Fibroblast of villous mesenchyme (primary cell): ENCODE measurements at regions not wholly inside any gene's neighbourhood (a gene's known extent, or its start where the extent isn't known, plus 50 kb on each side); places are given as distances from the start of the nearest gene placed in this dataset.

Experiments
- DNase-seq: peaks from one replicate; pipeline ENCODE4 v3.0.0-alpha.2; 2010; ENCODE audit warnings: low read depth
- H3K4me3 ChIP-seq: 2 replicates; pipeline ENCODE4 v1.5.1; 2011; ENCODE audit warnings: low read depth, mild to moderate bottlenecking, low read length
- TF ChIP-seq, protein P1 (sequence below): IDR thresholded peaks from 2 replicates; pipeline ENCODE4 v1.5.1; 2012; ENCODE audit warnings: low read depth, mild to moderate bottlenecking, low read length; ENCODE audit not compliant: insufficient read depth

DNA sequence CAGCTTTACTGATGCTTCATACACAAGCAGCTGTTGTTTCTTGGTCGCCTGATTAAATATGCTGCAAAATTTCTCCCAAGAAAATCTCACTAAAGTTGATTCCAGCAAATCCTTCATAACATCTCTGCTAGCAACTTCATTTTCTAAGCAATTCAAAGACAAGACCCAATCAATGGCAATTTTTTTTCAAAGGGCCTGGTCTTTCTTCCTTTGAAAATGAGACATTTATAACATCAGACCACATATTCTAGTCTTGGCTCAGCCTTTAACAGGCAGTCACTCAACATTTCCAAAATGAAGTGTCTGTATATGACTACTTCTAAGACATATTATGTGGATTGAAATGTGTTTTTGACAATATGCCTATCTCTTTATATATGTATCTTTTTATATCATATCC is 702.6 kb downstream of the KCNA4 start:
- TF ChIP-seq, protein P1, sequence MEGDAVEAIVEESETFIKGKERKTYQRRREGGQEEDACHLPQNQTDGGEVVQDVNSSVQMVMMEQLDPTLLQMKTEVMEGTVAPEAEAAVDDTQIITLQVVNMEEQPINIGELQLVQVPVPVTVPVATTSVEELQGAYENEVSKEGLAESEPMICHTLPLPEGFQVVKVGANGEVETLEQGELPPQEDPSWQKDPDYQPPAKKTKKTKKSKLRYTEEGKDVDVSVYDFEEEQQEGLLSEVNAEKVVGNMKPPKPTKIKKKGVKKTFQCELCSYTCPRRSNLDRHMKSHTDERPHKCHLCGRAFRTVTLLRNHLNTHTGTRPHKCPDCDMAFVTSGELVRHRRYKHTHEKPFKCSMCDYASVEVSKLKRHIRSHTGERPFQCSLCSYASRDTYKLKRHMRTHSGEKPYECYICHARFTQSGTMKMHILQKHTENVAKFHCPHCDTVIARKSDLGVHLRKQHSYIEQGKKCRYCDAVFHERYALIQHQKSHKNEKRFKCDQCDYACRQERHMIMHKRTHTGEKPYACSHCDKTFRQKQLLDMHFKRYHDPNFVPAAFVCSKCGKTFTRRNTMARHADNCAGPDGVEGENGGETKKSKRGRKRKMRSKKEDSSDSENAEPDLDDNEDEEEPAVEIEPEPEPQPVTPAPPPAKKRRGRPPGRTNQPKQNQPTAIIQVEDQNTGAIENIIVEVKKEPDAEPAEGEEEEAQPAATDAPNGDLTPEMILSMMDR: no peak
- no peak for DNase-seq
- no peak overlapping the region for H3K4me3 ChIP-seq

DNA sequence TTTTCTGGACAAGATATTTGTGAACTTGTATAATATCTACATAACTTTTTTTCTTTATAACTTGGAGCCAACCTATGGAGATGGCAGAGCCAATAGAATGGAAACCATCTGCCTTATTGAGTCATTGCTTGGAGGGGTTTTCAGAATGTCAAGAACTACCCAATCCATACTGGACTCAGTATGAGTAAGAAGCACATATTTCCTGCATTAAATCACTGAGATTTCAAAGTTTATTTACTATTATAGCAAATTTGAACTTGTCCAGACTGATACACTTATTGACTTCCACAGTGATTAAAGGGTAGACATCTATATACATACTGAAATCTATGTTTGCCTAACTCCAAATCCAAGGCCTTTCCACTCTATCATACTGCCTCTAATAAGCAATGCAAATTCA is 704.0 kb downstream of the KCNA4 start:
- H3K4me3 ChIP-seq: no peak overlapping the region
- DNase-seq: no peak
- TF ChIP-seq, protein P1: no peak

DNA sequence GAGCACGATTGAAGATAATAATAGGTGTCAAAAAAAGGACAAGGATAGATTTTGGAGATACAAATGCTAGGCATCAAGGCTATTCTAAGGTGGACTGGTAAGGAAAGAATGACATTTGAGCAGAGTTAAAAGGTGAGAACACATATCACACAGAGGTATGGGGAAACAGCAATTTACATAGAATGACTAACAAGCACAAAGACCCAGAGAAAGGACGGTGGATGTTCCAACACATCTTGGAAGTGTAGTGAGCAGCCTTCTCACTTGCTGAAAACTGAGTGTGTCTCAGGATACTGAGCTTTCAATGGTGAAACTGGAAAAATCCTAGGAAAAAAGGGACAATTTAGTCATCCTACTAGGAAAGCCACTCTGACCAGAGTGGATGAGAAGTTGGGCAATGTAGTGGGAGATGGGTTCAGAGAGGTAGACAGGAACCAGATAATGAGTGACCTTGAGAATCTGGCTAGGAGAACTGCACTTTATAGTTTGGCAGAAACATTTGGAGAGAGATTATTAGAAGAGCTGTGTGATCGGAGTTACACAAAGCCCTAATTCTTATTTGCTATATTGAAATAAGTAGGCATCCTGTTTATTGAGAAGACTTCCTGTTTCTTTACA is 706.0 kb downstream of the KCNA4 start:
- H3K4me3 ChIP-seq: no peak overlapping the region
- no peak for DNase-seq
- TF ChIP-seq, protein P1: no peak

DNA sequence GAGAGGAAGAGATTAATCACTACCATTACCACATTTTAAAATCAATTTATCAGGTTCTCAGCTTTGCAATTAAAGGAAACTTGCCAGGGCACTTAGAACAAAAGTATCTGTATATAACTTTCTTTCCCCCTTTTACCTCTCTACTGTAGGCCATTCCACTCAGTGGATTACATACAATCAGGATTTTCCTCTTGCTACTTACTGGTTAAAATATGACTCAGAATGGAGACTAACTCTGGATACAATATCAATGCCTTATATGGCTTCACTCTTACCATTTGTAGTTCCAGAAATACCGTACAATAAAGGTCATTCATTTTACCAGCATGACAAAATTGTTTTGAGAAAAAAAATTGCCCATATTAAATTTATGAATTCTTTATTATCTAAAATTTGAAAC is 706.8 kb downstream of the KCNA4 start:
- DNase-seq: no peak
- no peak overlapping the region for H3K4me3 ChIP-seq
- TF ChIP-seq, protein P1: no peak

DNA sequence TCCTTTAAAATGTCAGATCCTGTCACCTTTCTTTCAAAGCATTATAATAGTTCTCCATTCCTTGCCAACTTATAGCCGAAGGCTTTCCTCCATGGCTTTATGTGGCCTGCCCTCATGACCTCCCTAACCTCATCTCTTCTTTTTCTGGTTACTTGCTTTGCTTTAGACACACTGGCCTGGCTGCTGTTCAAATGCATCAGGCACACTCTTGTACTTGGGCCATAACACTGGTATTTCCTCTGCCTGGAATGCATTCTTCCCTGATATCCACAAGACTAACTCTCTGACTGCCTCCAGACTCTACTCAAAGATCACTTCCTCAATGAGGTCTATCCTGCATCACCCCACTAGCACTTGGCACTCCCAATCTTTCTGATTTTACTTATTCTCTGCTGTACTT is 710.3 kb downstream of the KCNA4 start:
- TF ChIP-seq, protein P1: no peak
- no peak overlapping the region for H3K4me3 ChIP-seq
- DNase-seq: peak; percentile 64

DNA sequence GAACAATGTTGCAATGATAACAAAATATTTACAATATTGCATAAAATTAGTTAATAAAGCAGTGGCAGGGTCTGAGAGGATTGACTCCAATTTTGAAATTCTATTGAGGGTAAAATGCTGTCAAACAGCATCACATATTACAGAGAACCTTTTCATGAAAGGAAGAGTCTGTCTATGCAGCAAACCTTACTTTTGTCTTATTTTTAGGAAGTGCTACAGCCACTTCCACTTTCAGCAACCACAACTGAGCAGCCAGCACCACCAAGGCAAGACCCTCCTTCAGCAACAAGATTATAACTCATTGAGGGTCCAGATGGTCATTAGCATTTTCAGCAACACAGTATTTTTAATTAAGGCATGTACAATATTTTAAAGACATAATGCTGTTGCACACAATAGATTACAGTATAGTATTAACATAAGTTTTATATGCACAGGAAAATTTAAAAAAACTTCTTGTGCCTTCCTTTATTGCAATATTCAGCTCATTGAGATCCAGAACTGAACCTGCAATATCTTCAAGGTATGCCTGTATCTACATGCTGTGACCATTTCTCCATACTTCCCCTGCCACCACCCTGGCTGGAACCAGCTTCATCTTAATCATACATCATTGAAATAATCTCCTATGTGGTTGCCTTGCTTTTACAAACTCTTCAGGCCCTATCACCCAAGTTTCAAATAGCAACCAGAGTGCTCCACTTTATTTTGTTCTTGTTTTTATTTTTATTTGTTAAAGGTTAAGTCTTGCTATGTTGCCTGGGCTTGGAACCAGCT is 711.2 kb downstream of the KCNA4 start:
- H3K4me3 ChIP-seq: no peak overlapping the region
- TF ChIP-seq, protein P1: no peak
- DNase-seq: no peak
